GM12878 (cell line): ENCODE measurements at regions not wholly inside any gene's neighbourhood (a gene's known extent, or its start where the extent isn't known, plus 50 kb on each side); places are given as distances from the start of the nearest gene placed in this dataset.

ENCODE experiments used
- CBFB ChIP-seq: IDR thresholded peaks from 2 replicates; pipeline ENCODE4 v1.6.1; 2016; ENCODE audit warnings: antibody characterized with exemption, low read depth
- CBX5 ChIP-seq: sonication (generic); IDR thresholded peaks from 2 replicates; pipeline ENCODE4 v1.6.1; 2016; ENCODE audit warnings: low read depth, moderate library complexity, mild to moderate bottlenecking, inconsistent platforms
- CREB1 ChIP-seq: IDR thresholded peaks from 2 replicates; pipeline ENCODE4 v1.6.1; 2012; ENCODE audit warnings: low read depth, mild to moderate bottlenecking, inconsistent platforms
- ESRRA ChIP-seq: IDR thresholded peaks from 2 replicates; pipeline ENCODE4 v1.6.1; 2012; ENCODE audit warnings: mild to moderate bottlenecking, low read length, improper control_type of control experiment
- HDAC6 ChIP-seq: fragments of 200-600 bp; sonication (generic); IDR thresholded peaks from one replicate; pipeline ENCODE4 v1.8.0; 2017; ENCODE audit warnings: antibody characterized with exemption; ENCODE audit not compliant: unreplicated experiment
- KDM1A ChIP-seq: fragments of 200-600 bp; sonication (generic); IDR thresholded peaks from 2 replicates; pipeline ENCODE4 v1.6.1; 2016; ENCODE audit warnings: borderline replicate concordance
- MTA2 ChIP-seq: fragments of 450-650 bp; IDR thresholded peaks from 2 replicates; pipeline ENCODE4 v1.6.1; 2016; ENCODE audit warnings: low read depth, mild to moderate bottlenecking, moderate library complexity
- NFIC ChIP-seq: IDR thresholded peaks from 2 replicates; pipeline ENCODE4 v1.6.1; 2012; ENCODE audit warnings: low read depth, mild to moderate bottlenecking, inconsistent platforms, low read length, moderate library complexity
- PAX8 ChIP-seq: fragments of 450-650 bp; IDR thresholded peaks from 2 replicates; pipeline ENCODE4 v1.6.1; 2017; ENCODE audit warnings: mild to moderate bottlenecking, moderate library complexity
- POU2F2 ChIP-seq: IDR thresholded peaks from 3 replicates; pipeline ENCODE4 v1.6.1; 2011; ENCODE audit warnings: low read depth, mild to moderate bottlenecking, low read length, borderline replicate concordance
- RELA ChIP-seq: fragments of 450-650 bp; IDR thresholded peaks from 2 replicates; pipeline ENCODE4 v1.8.0; 2014; ENCODE audit warnings: borderline replicate concordance; ENCODE audit not compliant: partially characterized antibody
- SREBF2 ChIP-seq: IDR thresholded peaks from 2 replicates; pipeline ENCODE4 v1.6.1; 2012; ENCODE audit warnings: mild to moderate bottlenecking, low read length
- SRF ChIP-seq, 2 experiments: IDR thresholded peaks; 2 replicates each; pipeline ENCODE4 v1.6.1; 2011; ENCODE audit warnings: low read depth in 2 of 2, low read length in 2 of 2, mild to moderate bottlenecking in 1 of 2, moderate library complexity in 1 of 2
- YBX1 ChIP-seq: fragments of 450-650 bp; IDR thresholded peaks from 2 replicates; pipeline ENCODE4 v1.6.1; 2016; ENCODE audit warnings: antibody characterized with exemption
- TF ChIP-seq, protein P1 (sequence below): fragments of 450-650 bp; IDR thresholded peaks from 2 replicates; pipeline ENCODE4 v1.6.1; 2018; ENCODE audit warnings: borderline replicate concordance, mild to moderate bottlenecking; ENCODE audit not compliant: partially characterized antibody
- TF ChIP-seq, protein P2 (sequence below): fragments of 450-650 bp; IDR thresholded peaks from 2 replicates; pipeline ENCODE4 v1.6.1; 2017; ENCODE audit warnings: mild to moderate bottlenecking, moderate library complexity
- TF ChIP-seq, protein P3 (sequence below): fragments of 450-650 bp; formaldehyde crosslinking; IDR thresholded peaks from 2 replicates; pipeline ENCODE4 v1.5.0; 2022; ENCODE audit warnings: mild to moderate bottlenecking, missing genetic modification characterization
- TF ChIP-seq, protein P4 (sequence below): IDR thresholded peaks from 2 replicates; pipeline ENCODE4 v1.6.1; 2011; ENCODE audit warnings: borderline replicate concordance, low read depth, mild to moderate bottlenecking, moderate library complexity, low read length; ENCODE audit not compliant: insufficient read depth, poor library complexity, severe bottlenecking

DNA sequence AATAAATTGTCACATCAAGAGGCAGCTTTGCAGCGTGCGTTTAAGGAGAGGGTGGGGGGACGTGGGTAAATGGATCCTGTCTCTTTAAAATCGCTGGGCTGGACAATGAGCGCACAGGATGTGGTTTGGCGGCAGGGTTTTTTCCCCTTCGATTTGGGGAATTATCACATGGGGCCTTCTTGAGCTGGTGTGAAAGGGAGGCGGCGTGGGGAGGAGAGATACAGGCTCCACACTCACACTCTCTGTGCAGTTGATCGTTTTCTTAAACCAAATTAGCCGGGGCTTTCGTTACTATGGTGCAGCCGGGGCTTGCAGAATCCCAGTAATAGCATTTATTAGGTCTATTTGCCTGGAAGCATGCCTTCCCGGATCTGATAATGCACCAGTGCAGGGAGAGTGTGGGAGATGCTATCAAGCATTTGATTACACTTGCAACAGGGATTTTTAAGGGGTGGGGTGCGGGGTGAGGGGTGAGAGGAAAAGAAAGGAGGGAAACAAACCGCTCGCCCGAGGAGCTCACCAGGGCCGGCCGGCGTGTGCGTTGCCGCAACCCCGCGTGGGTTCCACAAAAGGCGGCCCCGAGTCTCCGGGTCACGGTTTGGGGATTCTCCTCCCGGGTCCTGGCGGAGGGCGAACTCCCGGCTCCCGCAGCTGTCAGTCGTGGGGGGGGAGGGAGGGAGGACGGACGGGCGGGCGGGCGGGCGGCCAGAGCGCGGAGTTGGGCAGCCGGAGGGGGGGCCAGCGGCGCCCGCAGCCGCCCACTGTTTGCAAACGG is 58.8 kb upstream of the GSE1 start (continued):
- TF ChIP-seq, protein P1, sequence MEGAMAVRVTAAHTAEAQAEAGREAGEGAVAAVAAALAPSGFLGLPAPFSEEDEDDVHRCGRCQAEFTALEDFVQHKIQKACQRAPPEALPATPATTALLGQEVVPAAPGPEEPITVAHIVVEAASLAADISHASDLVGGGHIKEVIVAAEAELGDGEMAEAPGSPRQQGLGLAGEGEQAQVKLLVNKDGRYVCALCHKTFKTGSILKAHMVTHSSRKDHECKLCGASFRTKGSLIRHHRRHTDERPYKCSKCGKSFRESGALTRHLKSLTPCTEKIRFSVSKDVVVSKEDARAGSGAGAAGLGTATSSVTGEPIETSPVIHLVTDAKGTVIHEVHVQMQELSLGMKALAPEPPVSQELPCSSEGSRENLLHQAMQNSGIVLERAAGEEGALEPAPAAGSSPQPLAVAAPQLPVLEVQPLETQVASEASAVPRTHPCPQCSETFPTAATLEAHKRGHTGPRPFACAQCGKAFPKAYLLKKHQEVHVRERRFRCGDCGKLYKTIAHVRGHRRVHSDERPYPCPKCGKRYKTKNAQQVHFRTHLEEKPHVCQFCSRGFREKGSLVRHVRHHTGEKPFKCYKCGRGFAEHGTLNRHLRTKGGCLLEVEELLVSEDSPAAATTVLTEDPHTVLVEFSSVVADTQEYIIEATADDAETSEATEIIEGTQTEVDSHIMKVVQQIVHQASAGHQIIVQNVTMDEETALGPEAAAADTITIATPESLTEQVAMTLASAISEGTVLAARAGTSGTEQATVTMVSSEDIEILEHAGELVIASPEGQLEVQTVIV, result peak; percentile 50
- no peak for TF ChIP-seq CBX5
- no peak for TF ChIP-seq PAX8
- no peak for TF ChIP-seq ESRRA
- TF ChIP-seq CBFB, result peak; percentile 97
- TF ChIP-seq SRF (IDR thresholded peaks at IDR 0.05; ENCODE audit: low read depth in 2 of 2, low read length in 2 of 2), result no peak
- TF ChIP-seq NFIC, result peak; percentile 73
- TF ChIP-seq KDM1A, result no peak
- TF ChIP-seq, protein P2, sequence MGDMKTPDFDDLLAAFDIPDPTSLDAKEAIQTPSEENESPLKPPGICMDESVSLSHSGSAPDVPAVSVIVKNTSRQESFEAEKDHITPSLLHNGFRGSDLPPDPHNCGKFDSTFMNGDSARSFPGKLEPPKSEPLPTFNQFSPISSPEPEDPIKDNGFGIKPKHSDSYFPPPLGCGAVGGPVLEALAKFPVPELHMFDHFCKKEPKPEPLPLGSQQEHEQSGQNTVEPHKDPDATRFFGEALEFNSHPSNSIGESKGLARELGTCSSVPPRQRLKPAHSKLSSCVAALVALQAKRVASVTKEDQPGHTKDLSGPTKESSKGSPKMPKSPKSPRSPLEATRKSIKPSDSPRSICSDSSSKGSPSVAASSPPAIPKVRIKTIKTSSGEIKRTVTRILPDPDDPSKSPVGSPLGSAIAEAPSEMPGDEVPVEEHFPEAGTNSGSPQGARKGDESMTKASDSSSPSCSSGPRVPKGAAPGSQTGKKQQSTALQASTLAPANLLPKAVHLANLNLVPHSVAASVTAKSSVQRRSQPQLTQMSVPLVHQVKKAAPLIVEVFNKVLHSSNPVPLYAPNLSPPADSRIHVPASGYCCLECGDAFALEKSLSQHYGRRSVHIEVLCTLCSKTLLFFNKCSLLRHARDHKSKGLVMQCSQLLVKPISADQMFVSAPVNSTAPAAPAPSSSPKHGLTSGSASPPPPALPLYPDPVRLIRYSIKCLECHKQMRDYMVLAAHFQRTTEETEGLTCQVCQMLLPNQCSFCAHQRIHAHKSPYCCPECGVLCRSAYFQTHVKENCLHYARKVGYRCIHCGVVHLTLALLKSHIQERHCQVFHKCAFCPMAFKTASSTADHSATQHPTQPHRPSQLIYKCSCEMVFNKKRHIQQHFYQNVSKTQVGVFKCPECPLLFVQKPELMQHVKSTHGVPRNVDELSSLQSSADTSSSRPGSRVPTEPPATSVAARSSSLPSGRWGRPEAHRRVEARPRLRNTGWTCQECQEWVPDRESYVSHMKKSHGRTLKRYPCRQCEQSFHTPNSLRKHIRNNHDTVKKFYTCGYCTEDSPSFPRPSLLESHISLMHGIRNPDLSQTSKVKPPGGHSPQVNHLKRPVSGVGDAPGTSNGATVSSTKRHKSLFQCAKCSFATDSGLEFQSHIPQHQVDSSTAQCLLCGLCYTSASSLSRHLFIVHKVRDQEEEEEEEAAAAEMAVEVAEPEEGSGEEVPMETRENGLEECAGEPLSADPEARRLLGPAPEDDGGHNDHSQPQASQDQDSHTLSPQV, result no peak
- TF ChIP-seq POU2F2, result peak; percentile 82; the same call in 1 of the 3 replicates
- TF ChIP-seq RELA, result peak; percentile 85
- peak; percentile 63; the same call in 1 of the 2 replicates for TF ChIP-seq MTA2
- no peak for TF ChIP-seq YBX1
- TF ChIP-seq, protein P3, sequence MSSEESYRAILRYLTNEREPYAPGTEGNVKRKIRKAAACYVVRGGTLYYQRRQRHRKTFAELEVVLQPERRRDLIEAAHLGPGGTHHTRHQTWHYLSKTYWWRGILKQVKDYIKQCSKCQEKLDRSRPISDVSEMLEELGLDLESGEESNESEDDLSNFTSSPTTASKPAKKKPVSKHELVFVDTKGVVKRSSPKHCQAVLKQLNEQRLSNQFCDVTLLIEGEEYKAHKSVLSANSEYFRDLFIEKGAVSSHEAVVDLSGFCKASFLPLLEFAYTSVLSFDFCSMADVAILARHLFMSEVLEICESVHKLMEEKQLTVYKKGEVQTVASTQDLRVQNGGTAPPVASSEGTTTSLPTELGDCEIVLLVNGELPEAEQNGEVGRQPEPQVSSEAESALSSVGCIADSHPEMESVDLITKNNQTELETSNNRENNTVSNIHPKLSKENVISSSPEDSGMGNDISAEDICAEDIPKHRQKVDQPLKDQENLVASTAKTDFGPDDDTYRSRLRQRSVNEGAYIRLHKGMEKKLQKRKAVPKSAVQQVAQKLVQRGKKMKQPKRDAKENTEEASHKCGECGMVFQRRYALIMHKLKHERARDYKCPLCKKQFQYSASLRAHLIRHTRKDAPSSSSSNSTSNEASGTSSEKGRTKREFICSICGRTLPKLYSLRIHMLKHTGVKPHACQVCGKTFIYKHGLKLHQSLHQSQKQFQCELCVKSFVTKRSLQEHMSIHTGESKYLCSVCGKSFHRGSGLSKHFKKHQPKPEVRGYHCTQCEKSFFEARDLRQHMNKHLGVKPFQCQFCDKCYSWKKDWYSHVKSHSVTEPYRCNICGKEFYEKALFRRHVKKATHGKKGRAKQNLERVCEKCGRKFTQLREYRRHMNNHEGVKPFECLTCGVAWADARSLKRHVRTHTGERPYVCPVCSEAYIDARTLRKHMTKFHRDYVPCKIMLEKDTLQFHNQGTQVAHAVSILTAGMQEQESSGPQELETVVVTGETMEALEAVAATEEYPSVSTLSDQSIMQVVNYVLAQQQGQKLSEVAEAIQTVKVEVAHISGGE (CRISPR knock-in tag), result no peak
- TF ChIP-seq SREBF2, result no peak
- TF ChIP-seq HDAC6, result no peak
- TF ChIP-seq, protein P4, sequence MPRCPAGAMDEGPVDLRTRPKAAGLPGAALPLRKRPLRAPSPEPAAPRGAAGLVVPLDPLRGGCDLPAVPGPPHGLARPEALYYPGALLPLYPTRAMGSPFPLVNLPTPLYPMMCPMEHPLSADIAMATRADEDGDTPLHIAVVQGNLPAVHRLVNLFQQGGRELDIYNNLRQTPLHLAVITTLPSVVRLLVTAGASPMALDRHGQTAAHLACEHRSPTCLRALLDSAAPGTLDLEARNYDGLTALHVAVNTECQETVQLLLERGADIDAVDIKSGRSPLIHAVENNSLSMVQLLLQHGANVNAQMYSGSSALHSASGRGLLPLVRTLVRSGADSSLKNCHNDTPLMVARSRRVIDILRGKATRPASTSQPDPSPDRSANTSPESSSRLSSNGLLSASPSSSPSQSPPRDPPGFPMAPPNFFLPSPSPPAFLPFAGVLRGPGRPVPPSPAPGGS, result peak; percentile 38
- peak; percentile 49; the same call in 1 of the 2 replicates for TF ChIP-seq CREB1
